Stimulated activated CD8-positive, alpha-beta memory T cell treated with anti-CD3 and anti-CD28 coated beads, Interleukin-12 subunit alpha, Interleukin-12 subunit beta, amount 100 ng/mL, for 1 hour (primary cell): ENCODE measurements at regions not wholly inside any gene's neighbourhood (a gene's known extent, or its start where the extent isn't known, plus 50 kb on each side); places are given as distances from the start of the nearest gene placed in this dataset.

Experiments used
- DNase-seq: peaks from one replicate; pipeline ENCODE4 v3.0.0-alpha.2; 2020; ENCODE audit warnings: low read depth

DNA sequence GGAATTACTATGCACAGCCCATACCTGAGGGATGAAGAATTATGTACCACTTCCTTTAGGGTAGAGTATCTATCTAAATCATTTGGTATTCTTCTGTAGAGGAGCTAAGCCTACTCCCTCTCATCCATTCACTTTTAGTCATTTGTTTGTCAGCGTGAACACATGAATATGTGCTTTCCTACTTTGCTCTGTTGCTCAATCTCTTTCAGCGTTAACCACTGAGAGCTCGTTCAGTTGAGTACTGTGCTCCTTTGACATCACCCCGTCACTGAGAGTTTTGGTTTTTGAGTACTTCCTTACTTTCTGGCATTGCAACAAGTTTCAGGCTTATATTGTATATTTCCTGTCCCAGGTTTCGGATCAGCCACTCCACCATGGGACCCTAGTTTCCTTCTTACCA is 700.6 kb downstream of the NLGN4X start:
- DNase-seq: no peak

DNA sequence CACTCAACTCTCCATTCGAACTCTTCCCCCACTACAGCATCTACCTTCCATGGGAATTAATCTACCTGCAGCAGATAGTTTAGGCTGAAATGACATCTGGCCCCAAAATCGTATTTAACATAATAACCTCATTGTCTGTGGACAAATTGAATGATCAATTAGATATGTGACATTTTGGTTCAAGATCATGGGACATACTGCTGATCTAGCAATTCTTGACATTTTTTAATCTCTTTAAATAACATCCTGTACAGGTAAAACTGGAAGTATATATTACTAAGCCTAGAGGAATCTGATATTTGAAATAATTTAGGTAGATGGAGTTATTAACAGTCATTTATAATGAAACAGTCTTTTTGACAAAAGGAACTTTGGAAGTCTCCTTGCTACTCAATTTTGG is 702.5 kb downstream of the NLGN4X start:
- DNase-seq: no peak

DNA sequence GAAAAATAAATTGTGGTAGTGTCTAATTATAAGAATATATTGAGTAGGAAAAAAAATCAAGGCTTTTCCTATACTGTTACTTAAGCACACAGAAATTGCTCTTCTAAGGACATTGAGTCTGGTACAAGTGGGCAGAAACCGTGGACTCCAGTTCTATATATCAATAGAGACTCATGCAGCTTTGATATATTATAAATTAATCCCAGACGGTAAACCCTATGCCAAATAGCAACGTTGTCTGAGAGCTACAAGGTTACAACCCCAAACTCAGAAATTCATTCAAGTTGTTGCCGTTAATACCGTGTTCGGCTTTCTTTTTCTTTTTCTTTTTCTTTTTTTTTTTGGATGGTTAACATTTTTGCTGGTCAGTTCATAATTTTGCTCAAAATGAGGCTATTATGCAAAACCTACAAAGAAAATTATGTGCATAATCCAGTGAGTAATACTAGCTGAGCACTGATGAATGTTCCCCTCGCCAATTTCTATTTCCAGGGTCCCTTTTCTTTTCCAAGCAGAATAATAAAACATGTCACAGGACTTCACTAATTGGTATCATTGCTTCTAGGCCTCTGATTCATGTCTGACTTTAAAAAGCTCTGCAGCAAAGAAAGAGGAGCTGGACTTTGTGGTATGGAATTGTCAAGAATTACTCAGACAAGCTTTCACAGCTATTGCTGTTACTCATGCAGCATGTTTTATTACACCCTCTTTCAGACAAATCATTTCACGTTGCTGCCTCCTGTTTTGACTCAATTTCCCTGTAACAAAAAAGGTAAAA is 737.7 kb downstream of the NLGN4X start:
- no peak for DNase-seq

DNA sequence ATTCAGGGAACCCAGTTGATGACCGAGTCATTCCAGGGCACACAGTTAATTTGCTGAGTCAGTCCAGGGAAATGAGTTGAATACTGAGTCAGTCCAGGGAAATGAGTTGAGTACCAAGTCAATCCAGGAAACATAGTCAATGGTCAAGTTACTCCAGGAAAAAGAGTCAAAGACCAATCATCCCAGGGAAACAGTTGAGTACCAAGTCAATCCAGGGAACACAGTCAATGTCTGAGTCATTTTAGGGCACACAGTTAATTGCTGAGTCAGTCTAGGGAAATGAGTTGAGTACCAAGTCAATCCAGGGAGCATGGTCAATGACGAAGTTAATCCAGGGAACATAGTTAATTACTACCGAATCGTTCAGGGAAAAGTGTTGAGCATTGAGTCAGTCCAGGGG is 754.4 kb downstream of the NLGN4X start:
- no peak for DNase-seq

DNA sequence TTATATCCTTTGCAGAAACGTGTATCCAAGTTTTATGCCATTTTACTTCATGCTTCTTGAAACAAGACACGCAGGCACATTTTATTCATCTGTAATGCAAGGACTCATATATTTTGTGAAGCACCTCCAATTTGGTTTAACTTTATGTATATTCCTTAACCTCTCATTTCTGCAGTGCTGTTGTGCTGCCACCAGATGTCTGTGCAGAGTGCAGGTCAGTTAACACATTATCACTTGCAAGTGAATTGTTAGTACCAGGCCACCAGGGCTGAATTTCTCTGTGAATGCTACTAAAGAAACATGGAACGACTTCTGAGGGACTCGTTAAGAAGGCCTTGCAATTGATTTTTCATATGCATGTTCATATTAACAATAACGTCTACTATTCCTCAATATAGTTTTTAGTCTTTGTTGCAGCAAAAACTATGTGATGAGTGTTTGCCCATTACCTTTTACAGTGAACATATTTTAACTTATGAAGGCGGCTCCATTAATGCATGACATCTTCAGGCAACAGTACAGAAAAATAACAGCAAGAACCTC is 770.3 kb downstream of the NLGN4X start:
- no peak for DNase-seq

DNA sequence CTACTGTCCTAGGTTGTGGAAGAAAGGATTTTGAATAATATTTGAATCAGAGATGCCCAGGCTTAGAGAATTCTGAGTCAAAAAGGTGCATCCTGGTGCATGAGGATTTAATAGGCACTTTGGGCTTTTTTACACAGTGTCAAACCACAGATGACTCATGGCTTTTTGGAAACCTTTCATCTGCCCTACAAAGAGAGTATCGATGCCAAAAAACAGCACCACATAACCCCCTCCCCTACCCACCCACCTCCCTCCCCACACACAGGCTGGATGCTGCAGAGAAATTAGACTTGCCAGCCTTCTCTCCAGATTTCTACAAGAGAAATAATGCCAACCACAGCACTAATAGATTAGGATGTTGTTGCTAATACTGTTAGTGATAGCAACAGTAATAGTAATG is 779.3 kb downstream of the NLGN4X start:
- no peak for DNase-seq

GRCh38 chrX:5431823-5432222 is 796.8 kb downstream of the NLGN4X start:
- no peak for DNase-seq

DNA sequence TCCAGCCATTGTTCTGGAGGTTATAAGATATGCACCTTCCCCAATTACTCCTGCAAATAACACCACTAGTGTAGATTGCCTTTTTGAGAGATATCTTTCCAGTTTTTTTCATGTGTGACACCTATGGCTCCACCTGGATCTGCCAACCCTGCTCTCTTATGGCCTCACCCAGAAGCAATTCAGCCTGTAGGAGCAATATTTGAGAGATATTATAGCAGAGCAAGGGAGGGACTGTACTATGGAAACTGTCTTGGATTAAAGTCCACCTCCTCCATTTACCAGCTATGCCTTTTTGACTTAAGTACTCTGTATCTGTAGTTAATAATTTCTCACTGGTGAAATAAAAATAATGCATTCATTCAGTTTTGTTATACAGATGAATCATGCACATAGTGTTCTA is 803.5 kb downstream of the NLGN4X start:
- no peak for DNase-seq

DNA sequence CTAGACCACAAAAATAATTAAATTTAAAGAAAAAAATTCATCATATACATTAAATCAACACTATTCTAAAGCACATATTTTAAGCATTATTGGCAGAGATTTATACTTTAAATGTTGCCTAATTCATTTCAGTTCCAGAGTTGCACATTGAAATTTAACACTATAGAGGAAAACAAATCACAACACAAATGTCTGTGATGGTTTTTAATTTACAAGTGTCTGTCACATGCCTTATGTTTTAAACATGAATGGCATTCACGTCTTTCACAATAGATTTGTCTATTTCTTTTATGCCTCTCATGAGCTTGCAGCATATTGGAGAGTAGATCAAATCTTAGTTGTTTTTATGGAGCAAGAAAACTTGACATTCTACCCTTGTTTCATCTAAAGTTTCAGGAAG is 811.3 kb downstream of the NLGN4X start:
- no peak for DNase-seq

DNA sequence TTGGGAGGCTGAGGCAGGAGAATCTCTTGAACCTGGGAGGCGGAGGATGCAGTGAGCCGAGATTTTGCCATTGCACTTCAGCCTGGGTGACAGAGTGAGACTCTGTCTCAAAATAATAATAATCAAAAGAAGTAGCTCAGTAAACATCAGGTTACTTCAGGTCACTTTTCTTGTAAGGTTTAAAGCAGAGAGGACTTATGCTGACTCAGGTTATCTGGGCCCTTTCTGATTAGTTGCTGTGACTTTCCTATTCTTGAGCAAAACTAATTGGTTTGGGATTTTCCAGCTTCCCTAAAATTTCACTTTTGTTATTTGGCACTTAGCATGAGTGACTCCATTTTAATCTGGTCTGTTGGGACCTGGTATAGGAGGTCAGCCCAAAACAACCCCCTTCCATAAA is 812.9 kb downstream of the NLGN4X start:
- no peak for DNase-seq

- DNase-seq: no peak
These were observed 819.6 kb downstream of the NLGN4X start for GRCh38 chrX:5409106-5409505.

DNA sequence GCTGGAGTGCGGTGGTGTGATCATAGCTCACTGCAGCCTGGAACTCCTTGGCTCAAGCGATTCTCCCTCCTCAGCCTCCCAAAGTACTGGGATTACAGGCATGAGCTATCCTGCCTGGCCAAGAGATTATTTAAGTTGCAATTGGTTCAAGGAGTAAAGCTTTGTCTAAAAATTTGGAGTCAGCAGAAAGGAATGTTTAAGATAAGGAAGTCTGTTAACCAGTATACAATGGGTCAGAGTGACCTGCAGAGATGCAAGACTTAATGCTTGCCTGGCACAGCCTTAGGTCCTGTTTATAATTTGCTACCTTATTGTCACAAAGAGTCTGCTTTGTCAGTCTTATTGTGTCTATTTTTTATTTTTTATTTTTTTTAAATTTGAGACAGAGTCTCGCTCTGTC is 826.2 kb downstream of the NLGN4X start:
- DNase-seq: no peak

DNA sequence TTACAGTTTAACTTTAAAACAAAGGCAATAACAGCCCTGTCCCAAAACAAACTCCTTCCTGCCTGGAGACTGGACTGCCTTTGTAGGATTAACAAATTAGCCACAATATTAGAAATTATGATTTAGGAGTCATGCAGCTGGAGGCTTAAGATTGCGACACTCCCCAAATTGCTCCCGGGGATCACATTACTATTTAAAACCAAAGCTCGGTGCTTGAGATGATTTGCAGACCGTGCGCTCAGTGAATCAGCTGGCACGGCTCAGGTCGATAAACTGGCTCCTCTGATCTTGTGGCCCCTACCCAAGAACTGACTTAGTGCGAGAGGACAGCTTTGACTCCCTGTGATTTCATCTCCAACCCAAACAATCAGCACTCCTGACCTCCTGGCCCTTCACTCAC is 829.3 kb downstream of the NLGN4X start:
- no peak for DNase-seq

GRCh38 chrX:5397409-5397808 is 831.3 kb downstream of the NLGN4X start:
- DNase-seq: no peak

DNA sequence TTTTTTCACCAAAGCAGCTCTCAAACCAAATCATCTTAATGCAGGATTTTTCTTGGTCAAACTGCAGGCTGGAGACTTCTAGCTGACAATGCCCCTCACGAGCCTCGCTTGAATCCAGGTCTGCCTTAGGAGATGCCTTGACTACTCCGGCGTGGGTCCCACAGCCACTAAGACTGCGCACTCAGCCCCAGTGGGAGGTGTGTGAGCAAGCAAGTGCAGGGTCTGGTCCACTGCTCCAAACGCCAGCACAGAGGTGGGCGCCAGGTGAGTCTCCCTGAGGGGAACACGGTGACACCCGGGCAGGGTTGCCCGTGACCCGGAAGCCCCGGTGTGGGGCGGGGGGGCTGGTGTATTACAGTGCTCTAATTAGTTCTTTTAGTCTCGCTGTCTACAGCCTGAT is 838.3 kb downstream of the NLGN4X start:
- no peak for DNase-seq

- no peak for DNase-seq
These were observed 840.6 kb downstream of the NLGN4X start for GRCh38 chrX:5388087-5388486.

GRCh38 chrX:5380426-5380825 is 848.2 kb downstream of the NLGN4X start:
- DNase-seq: no peak

DNA sequence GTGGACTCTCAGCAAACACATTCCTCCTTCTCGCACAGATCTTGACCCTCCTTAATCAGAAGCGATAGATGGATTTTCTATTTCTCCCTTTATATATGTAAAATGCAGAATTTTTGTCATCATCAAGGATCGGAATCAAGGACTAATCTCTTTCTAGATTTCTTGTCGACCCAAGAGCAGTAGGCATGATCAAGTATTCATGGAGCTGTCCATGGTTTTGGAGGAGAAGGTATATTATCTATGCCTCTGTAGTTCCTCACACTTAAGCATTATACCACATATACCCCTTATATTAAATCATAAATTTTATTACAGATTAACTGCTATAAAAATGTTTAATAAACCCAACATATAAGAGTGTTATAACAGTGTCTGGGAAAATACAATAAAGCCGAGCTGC is 886.8 kb downstream of the NLGN4X start:
- no peak for DNase-seq

DNA sequence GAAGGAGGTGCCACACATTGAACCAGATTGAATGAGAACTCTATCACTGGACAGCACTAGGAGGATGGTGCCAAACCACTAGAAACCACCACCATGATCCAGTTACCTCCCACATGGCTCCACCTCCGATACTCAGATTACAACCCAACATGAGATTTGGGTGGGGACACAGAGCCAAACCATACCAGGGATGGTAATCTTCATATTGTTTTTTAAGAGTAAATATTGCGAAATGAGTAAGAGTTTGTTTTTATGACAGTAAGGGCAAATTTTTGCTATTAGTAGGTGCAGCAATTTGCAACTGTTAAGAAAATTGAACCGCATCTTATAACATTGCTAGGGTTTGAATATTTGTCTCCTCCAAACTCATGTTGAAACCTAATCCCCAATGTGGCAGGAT is 891.5 kb downstream of the NLGN4X start:
- DNase-seq: no peak

- DNase-seq: no peak
These were observed 904.1 kb downstream of the NLGN4X start for GRCh38 chrX:5324546-5324945.

- DNase-seq: no peak
These were observed 914.5 kb downstream of the NLGN4X start for GRCh38 chrX:5314148-5314547.

DNA sequence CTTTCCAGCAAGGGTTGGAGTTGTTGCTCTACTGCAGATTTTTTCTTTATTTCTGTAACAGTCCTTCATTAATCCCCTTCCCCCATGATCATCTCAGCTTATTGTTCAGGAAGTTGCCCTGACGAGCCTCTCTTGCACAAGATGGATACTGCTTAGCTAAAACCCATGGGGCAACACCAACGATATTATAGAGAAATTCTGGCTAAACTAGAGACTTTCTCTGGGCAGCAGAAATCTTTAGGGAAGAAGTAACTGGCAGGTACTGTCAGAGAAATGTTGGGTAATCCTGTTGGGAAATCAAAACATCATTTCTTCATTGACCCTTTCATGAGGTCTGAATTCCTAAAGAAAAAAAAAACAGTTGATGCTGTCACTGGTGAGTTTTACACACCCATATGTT is 921.3 kb downstream of the NLGN4X start:
- no peak for DNase-seq

DNA sequence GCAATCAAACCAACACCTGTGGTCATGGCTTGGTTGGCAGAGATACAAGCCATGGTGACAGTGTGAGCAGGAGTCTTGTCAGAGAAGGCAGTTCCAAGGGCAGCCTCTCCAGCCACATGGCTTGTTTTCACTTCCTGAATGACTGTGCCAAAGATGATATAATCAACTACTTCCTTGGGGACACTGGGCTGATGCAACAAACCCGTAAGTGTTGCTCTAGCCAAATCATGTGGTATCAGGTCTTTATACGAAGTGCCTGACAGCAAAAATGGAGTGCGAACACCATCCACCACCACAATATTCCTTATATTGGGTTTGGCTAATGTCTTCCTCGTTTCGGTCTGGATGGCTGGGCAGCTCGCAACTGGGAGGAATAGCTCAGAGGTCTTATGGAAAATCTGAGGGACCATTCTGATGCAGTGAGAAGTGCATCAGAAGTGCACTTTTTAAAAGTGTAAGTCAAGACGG is 922.0 kb downstream of the NLGN4X start:
- no peak for DNase-seq

GRCh38 chrX:5305452-5305851 is 923.2 kb downstream of the NLGN4X start:
- no peak for DNase-seq
